ENCODE measurements at regions not wholly inside any gene's neighbourhood (a gene's known extent, or its start where the extent isn't known, plus 50 kb on each side); places are given as distances from the start of the nearest gene placed in this dataset.
"Not testable (repeated sequence)": the region's sequence is repeated elsewhere in the genome, so short reads cannot be mapped to it uniquely, and the experiment has no call there.

DNA sequence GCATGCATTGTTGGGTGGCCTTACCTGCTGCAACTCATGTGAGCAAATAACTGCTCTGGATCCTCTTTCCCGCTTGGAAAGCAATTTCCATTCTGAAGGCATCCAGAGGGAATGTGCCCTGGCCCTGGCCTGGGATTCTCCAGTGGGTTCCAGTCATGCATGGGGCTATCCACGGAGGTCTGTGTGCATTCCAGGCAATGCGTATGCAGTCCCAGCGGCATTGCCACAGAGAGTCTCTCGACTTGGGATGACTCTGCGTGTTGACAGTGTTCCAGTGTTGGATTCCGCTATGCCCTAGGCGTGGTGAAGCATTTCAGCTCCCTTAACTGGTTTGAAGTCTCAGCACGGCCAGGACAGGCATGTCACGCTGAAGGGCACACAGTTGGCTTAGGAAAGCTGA, 113.9 kb downstream of the SNRPN start:
- no peak for DNase-seq

DNA sequence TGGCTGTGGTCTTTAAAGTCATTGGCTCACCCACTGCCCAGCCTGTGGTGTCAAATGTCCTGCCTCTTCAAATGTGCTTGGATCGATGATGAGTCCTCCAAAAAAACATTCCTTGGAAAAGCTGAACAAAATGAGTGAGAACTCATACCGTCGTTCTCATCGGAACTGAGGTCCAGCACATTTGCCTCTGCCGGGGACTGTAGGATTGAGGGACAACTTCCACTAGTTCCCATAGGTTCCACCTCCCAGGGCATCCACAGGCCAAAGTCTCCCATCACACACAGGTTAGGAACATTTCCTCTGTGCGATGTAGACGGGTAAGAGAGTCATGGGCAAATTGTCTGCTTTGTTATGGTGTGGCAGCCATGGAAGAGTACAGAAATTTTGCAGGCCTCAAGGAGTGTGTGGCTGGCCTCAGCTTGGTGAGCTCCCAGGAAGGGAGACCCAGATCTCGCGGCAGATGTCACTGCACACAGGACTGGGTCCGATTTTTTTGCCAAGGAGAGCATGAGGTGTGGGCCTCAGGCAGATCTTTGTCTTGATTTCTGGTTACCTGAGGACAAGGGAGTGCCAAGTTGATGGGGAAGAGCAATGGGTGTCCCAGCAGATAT, 115.7 kb downstream of the SNRPN start:
- no peak for DNase-seq

DNA sequence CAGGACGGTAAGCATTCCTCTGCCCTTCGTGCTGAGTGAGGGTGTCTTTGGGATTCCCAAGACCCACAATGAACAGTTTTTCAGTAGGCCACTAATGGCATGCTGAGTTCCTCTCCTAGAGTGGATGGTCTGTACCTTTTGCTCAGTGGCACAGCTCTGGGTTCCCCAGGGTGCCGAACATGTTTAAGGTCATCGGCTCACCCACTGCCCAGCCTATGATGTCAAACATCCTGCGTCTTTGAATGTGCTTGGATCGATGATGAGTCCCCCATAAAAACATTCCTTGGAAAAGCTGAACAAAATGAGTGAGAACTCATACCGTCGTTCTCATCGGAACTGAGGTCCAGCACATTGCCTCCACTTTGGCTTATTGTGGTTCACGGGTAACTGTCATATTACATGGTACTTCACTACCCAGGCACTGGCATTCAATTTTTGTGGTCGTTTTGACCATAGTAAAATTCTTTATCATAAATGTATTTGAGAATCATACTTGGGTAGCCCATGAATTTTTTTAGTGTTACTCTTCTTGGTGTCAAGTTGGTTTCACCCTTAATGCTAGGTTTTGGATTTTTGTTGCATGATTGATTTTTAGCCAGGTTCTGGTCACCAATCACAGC, 118.2 kb downstream of the SNRPN start:
- no peak for DNase-seq

GRCh38 chr15:25087137-25087536, 132.3 kb downstream of the SNRPN start:
- DNase-seq: no peak

- no peak for DNase-seq
Measured at GRCh38 chr15:25088261-25088790, 133.5 kb downstream of the SNRPN start.

DNA sequence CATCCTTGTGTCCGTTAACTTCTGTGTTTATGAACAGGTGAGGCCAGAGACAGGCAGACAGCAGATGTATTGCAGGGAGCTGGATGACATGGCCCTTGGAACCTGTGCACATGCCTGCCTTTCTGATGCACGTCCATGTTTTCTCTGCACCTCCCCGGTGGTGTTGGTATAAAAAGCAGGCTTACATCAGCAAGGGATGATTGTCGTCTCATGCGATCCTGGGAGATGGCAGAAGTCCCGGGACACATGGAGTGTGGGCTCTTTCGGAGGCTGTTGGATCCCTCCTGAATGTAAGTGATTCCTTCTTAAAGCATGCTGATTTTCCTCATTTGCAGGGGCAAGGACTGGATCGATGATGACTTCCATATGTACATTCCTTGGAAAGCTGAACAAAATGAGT, 134.8 kb downstream of the SNRPN start:
- no peak for DNase-seq

DNA sequence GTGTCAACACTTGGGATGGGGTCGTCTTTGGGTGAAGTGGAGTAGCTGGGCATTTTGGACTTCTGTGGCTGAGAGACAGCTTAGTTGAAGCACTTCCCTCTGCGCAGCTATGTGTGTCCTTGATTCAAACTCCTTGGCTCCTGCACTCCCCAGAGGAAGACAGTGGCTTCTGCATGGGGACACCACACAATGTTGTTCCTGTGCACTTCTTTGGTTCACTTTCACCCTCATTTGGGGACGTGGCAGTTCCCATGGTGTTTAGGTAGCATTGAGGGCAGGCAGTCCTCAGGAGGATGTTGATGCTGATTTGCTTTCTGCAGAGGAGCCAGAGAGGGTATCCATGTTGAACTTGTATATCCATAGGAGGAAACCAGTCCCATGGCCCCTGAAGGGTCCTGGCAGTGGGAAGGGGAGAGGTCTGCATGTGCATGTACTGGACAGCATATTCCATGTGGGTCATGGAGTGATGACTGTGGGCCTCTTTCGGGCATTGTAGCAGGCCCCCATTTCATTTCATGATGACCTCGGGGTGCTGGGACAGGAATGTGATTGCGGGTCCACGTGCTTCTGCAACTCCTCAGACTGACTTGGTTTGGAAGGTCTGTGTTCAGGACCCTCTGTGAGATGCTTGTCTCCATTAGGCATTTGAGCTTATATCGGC, 135.4 kb downstream of the SNRPN start:
- no peak for DNase-seq

DNA sequence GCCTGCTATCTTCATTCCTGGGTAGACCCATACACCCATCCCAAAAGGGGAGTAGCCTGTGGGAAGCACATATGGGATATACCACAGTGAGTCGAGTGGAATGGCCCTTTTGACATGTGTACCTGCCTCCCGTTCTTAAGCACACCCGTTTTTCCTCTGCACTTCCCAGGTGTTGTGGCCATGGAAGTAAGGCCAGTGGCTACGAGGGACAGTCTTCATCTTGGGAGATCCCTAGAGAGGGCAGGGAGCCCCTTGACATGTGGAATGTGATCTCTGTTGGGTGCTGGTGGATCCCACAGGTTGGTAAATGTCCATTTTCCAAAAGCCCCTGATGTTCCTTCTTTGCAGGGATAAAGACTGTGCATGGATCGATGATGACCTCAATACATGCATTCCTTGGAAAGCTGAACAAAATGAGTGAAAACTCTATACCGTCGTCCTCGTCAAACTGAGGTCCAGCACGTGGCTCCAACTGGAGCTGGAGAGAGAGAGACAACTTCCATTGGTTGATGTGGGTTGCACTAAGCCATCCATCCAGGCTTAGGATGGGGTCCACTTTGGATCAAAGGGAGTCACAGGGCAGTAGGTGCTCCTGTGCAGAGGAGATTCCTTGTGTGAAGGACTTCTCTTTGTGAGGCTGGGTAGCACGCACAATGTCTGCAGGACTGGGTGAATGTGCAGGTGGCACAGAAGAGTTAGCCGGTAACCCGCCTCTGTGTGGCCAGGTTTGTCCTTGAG, 136.8 kb downstream of the SNRPN start:
- no peak for DNase-seq

DNA sequence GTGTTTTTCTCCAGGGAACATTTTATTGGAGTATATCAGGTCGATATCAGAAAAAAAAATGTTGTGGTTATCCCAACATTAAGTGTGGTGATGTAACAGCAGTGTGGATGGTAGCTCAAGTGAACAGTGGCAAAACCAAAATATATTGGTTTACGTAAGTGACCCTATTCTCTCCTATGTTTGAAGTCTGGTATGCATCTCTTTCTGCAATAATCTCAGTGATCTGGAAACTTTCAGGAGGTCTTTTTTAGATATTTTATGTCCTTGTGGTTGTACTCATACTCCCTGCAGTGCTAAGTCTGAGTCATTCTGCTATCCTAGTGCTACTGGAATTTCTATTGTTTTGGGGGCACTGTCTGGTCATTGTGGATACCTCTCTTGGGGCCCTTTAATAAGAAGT, 137.9 kb downstream of the SNRPN start:
- DNase-seq: no peak

- no peak for DNase-seq
Measured at GRCh38 chr15:25093455-25094029, 138.8 kb downstream of the SNRPN start.

GRCh38 chr15:25094066-25094465, 139.3 kb downstream of the SNRPN start:
- DNase-seq: no peak

DNA sequence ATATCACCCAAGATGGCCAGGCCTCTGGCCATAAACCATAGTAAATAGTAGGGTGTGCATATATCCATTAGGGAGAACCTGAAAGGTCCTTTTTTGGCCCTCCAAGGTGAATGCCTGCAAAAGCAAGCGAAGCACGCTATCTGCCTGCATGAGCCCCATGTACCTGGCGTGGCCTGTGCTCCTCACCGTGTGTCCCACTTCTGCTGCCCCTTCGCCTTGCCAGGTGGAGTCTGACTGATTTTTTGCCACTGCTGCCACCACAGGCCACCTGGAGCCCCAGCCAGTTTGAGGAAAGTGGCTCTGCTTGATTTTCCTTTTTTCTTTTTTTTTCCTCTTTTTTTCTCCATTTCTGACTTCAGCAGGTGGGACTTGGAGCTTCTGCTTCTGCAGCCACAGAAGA, 139.7 kb downstream of the SNRPN start:
- DNase-seq: no peak

- DNase-seq: no peak
Measured at GRCh38 chr15:25095179-25095578, 140.4 kb downstream of the SNRPN start.

DNA sequence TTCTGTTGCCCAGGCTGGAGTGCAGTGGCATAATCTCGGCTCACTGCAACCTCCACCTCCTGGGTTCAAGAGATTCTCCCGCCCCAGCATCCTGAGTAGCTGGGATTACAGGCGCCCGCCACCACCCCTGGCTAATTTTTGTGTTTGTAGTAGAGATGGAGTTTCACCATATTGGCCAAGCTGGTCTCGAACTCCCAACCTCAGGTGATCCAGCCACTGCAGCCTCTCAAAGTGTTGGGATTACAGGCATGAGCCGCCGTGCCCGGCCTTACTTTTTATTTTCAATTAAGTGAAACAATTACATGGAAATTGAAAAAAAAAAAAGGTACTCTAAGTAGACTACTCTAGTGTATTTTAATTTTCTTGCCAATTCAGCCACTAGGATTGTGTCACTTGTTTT, 145.2 kb downstream of the SNRPN start:
- DNase-seq: not testable (repeated sequence)

DNA sequence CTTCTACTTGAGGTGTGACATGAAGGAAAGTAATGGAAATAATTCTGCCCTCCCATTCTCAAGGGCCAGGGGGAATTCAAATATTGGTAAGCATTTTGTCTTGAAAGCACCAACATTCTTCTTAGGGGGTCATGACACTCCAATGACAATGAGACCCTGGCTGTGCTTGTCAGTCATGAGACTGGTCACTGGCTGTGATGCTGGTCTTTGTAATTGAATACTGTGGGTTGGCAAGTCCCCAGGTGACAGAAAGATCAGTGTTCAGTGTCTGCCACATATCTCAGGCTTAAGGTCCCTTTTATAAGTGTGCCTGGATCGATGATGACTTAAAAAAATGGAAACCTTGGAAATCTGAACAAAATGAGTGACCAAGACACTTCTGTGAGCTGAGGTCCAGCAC, 151.4 kb downstream of the SNRPN start:
- DNase-seq: no peak

DNA sequence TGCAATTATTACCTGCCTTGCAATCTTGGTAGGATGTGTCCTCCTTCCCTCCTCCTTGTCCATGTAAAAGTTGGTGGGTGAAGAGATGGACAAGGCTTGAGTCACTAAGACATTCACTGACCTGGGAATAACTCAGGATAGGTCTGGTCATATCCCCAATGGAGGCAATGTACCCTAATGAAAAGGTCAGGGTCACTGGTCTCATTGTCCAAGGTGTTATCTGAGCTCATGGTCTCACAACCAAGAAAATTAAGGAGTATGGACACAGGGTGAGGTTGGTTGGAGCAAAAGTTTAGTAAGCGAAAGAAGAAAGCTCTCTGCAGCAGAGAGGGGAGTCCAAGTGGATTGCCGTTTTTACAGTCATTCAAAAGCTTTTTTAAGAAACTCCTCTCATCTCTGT, 179.0 kb downstream of the SNRPN start:
- no peak for DNase-seq

DNA sequence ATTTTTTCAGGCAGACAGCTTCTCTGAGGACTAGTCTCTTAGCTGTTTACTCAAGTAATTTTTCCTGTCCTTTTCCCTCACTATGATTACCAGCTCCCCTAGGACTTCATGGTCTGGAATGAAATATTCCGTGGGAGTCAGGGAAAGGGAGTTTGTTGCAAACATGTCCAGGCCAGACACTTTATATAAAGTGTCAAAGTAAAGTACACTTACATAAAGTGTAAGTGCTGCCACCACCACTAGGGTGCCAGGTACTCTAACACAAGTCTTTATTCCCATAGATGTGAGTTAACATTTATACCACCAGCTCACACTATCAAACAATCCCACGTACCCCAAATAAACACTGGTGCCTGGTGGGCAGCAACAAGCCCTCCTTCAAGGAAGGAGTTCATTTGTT, 179.8 kb downstream of the SNRPN start:
- DNase-seq: no peak

- DNase-seq: peak; percentile 47
Measured at GRCh38 chr15:25136119-25136518, 181.3 kb downstream of the SNRPN start.

DNA sequence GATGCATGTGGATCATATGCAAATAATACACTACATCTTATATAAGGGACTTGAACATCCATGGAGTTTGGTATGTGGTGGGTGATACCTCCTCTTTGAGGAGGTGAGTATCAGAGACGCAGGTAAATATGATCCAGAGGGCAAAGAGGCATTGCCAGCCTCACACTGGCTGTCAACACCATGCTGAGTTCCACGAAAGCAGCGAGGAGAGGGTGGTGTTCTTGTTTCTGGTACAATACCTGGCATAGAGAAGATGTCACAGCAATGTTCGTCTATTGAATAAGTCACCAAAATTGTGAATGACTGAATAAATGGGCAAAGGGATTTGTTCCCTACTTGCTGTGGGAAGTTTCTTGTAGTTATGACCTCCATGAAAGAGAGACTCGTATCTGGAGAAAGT, 182.2 kb downstream of the SNRPN start:
- no peak for DNase-seq

DNA sequence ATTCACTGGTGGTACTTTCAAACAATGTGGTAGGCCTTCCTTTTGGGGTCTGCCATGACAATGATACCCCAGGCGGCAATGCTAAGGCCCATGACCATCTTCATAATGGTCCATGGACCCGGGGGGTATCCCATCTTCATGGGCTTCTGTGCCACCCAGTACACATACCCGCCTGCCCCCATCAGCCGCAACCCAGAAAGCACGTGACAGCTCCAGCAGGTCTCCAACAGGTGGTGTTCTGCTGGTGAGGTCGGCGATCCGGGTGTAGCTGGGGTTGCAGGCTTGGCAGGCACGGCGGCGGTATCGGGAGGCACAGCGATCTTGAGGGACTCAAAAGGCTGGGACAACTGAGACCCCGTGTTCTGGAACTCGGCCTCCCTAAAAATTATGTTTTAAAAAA, 214.5 kb downstream of the SNRPN start:
- DNase-seq: no peak

- no peak for DNase-seq
Measured at GRCh38 chr15:25170113-25170731, 215.4 kb downstream of the SNRPN start.

GRCh38 chr15:25170781-25171110, 216.0 kb downstream of the SNRPN start:
- DNase-seq: no peak

Measured in NCI-H69 (cell line).